Astrocyte (in vitro differentiated cells and primary cell): ENCODE measurements at regions not wholly inside any gene's neighbourhood (a gene's known extent, or its start where the extent isn't known, plus 50 kb on each side); places are given as distances from the start of the nearest gene placed in this dataset.

Source experiments
- DNase-seq: peaks from one replicate; pipeline ENCODE4 v3.0.0-alpha.2; 2010; ENCODE audit warnings: low read depth
- FAIRE-seq: peaks from 2 replicates; lab custom pipeline; 2011; peaks lifted over from hg19 to GRCh38; lab: Jason Lieb, UNC
- H2AFZ ChIP-seq: 2 replicates; pipeline ENCODE4 v1.6.0; 2012; ENCODE audit warnings: low read depth, low read length, inconsistent platforms
- H3K27ac ChIP-seq: 2 replicates; pipeline ENCODE4 v1.5.1; 2011; ENCODE audit warnings: low read depth, low read length, inconsistent platforms
- H3K27me3 ChIP-seq: 2 replicates; pipeline ENCODE4 v1.6.0; 2011; ENCODE audit warnings: low read length, inconsistent platforms; ENCODE audit not compliant: insufficient read depth
- H3K36me3 ChIP-seq: 2 replicates; pipeline ENCODE4 v1.5.1; 2011; ENCODE audit warnings: low read length, inconsistent platforms; ENCODE audit not compliant: insufficient read depth
- H3K4me1 ChIP-seq: 2 replicates; pipeline ENCODE4 v1.5.1; 2011; ENCODE audit warnings: low read length, inconsistent platforms; ENCODE audit not compliant: insufficient read depth
- H3K4me2 ChIP-seq: 2 replicates; pipeline ENCODE4 v1.6.0; 2012; ENCODE audit warnings: low read length, inconsistent platforms
- H3K4me3 ChIP-seq: 2 replicates; pipeline ENCODE4 v1.5.1; 2011; ENCODE audit warnings: low read depth, mild to moderate bottlenecking, low read length, inconsistent platforms; ENCODE audit not compliant: insufficient read depth
- H3K79me2 ChIP-seq: 2 replicates; pipeline ENCODE4 v1.6.0; 2012; ENCODE audit warnings: mild to moderate bottlenecking, low read length, inconsistent platforms; ENCODE audit not compliant: insufficient read depth
- H3K9ac ChIP-seq: 2 replicates; pipeline ENCODE4 v1.6.0; 2012; ENCODE audit warnings: mild to moderate bottlenecking, low read length, inconsistent platforms
- H3K9me3 ChIP-seq: 2 replicates; pipeline ENCODE4 v1.5.1; 2012; ENCODE audit warnings: low read depth, mild to moderate bottlenecking, low read length, inconsistent platforms; ENCODE audit not compliant: insufficient read depth
- H4K20me1 ChIP-seq: 2 replicates; pipeline ENCODE4 v1.6.0; 2012; ENCODE audit warnings: low read length, inconsistent platforms; ENCODE audit not compliant: insufficient read depth
- H3K27ac Mint-ChIP-seq: one replicate; pipeline ENCODE4 v1.8.0; 2021; ENCODE audit warnings: mild to moderate bottlenecking, mixed read lengths; ENCODE audit not compliant: unreplicated experiment
- H3K27me3 Mint-ChIP-seq: one replicate; pipeline ENCODE4 v1.8.0; 2021; ENCODE audit warnings: low read depth, mixed read lengths; ENCODE audit not compliant: unreplicated experiment
- H3K36me3 Mint-ChIP-seq: one replicate; pipeline ENCODE4 v1.8.0; 2021; ENCODE audit warnings: low read depth, mixed read lengths; ENCODE audit not compliant: unreplicated experiment
- H3K4me1 Mint-ChIP-seq: one replicate; pipeline ENCODE4 v1.8.0; 2021; ENCODE audit warnings: low read depth, mixed read lengths; ENCODE audit not compliant: unreplicated experiment
- H3K4me3 Mint-ChIP-seq: one replicate; pipeline ENCODE4 v1.8.0; 2021; ENCODE audit warnings: mild to moderate bottlenecking, moderate library complexity, mixed read lengths; ENCODE audit not compliant: unreplicated experiment
- H3K9me3 Mint-ChIP-seq: one replicate; pipeline ENCODE4 v1.8.0; 2021; ENCODE audit warnings: mild to moderate bottlenecking, mixed read lengths; ENCODE audit not compliant: unreplicated experiment
- CTCF ChIP-seq: IDR thresholded peaks from 2 replicates; pipeline ENCODE4 v1.5.1; 2011; ENCODE audit warnings: low read depth, mild to moderate bottlenecking, inconsistent platforms, low read length, moderate library complexity; ENCODE audit not compliant: insufficient read depth
- EZH2 ChIP-seq: IDR thresholded peaks from 2 replicates; pipeline ENCODE4 v1.6.1; 2012; ENCODE audit warnings: mild to moderate bottlenecking, low read length, inconsistent platforms; ENCODE audit not compliant: insufficient read depth

DNA sequence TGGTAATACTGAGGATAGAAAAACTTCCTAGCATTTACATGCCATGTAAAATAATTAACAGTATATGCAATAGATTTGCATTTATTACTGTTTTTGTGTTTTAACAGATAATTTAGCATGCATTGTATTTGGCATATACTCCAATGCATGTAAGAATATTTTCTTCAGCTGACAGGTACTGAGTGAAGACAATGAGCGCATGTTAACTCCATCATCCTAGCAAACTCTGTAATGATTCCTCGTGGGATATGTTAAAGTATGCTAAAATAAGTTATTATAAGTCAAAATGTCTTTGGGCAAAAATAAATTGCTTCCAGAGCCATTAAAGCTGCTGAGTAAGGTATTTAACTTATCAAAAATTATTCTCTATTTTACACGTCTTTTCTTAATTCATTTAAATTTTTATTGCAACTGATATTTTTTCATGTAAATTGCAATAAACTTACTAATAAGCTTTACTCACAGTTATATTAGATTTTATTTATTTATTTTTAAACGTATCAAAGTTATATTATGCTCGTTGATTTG is 616.4 kb upstream of the NDST4 start:
- Mint-ChIP-seq H3K36me3 (no peaks in the 10 kb centered on the region), H3K9me3 (no peaks in the 10 kb centered on the region), H3K27ac (no peak overlapping the region), H3K4me1 (no peaks in the 10 kb centered on the region), H3K27me3 (no peaks in the 10 kb centered on the region), H3K4me3 (no peak overlapping the region)
- H3K4me3 ChIP-seq, result no peak overlapping the region
- H2AFZ ChIP-seq, result no peak overlapping the region
- DNase-seq (no peak), FAIRE-seq (no peak)
- no peaks in the 10 kb centered on the region for H3K9me3 ChIP-seq
- no peak overlapping the region for H3K4me2 ChIP-seq
- H4K20me1 ChIP-seq, result no peaks in the 10 kb centered on the region
- no peaks in the 10 kb centered on the region for H3K27me3 ChIP-seq
- no peak overlapping the region for H3K9ac ChIP-seq
- H3K4me1 ChIP-seq, result no peaks in the 10 kb centered on the region
- H3K79me2 ChIP-seq, result no peaks in the 10 kb centered on the region
- no peak overlapping the region for H3K27ac ChIP-seq
- H3K36me3 ChIP-seq, result no peaks in the 10 kb centered on the region
- TF ChIP-seq EZH2 (no peak), CTCF (no peak)

- Mint-ChIP-seq H3K4me3 (no peak overlapping the region), H3K4me1 (peaks cover 7% of the 10 kb centered on the region), H3K27me3 (no peaks in the 10 kb centered on the region), H3K9me3 (no peaks in the 10 kb centered on the region), H3K36me3 (no peaks in the 10 kb centered on the region), H3K27ac (no peak overlapping the region)
- Histone ChIP-seq H3K4me3 (no peak overlapping the region), H3K36me3 (no peaks in the 10 kb centered on the region), H3K27me3 (no peaks in the 10 kb centered on the region), H3K27ac (no peak overlapping the region), H3K9ac (no peak overlapping the region), H3K9me3 (no peaks in the 10 kb centered on the region), H3K4me2 (no peak overlapping the region), H2AFZ (no peak overlapping the region), H3K79me2 (no peaks in the 10 kb centered on the region), H3K4me1 (no peaks in the 10 kb centered on the region), H4K20me1 (no peaks in the 10 kb centered on the region)
- FAIRE-seq, result no peak
- TF ChIP-seq CTCF (no peak), EZH2 (no peak)
- DNase-seq, result no peak
These were observed 610.2 kb upstream of the NDST4 start for GRCh38 chr4:115723621-115724020.

- Mint-ChIP-seq H3K4me3 (no peak overlapping the region), H3K27me3 (no peaks in the 10 kb centered on the region), H3K9me3 (no peaks in the 10 kb centered on the region), H3K4me1 (peaks cover 7% of the 10 kb centered on the region), H3K36me3 (no peaks in the 10 kb centered on the region), H3K27ac (no peak overlapping the region)
- Histone ChIP-seq H3K36me3 (no peaks in the 10 kb centered on the region), H3K27ac (no peak overlapping the region), H3K4me2 (no peak overlapping the region), H3K4me3 (no peak overlapping the region), H2AFZ (no peak overlapping the region), H4K20me1 (no peaks in the 10 kb centered on the region), H3K79me2 (no peaks in the 10 kb centered on the region), H3K9me3 (no peaks in the 10 kb centered on the region), H3K9ac (no peak overlapping the region), H3K27me3 (no peaks in the 10 kb centered on the region), H3K4me1 (no peaks in the 10 kb centered on the region)
- TF ChIP-seq CTCF (no peak), EZH2 (no peak)
- DNase-seq, result peak; percentile 6
- no peak for FAIRE-seq
These were observed 607.2 kb upstream of the NDST4 start for GRCh38 chr4:115720611-115721010.
